Gastrocnemius medialis (tissue), 4 donors: ENCODE measurements at regions not wholly inside any gene's neighbourhood (a gene's known extent, or its start where the extent isn't known, plus 50 kb on each side); places are given as distances from the start of the nearest gene placed in this dataset.

Experiments
- ATAC-seq, 2 donors: fragments of 150-250 bp; one replicate each; pipeline ENCODE4 v1.9.1; 2016
- DNase-seq, 2 donors: peaks; one replicate each; pipeline ENCODE4 v3.0.0-alpha.2; 2019
- H3K27ac ChIP-seq, 4 donors: fragments of 200-600 bp; sonication (generic); 1 replicate in 1 of 4; 2 replicates in 3 of 4; pipeline ENCODE4 v1.5.1; 2016 to 2018; ENCODE audit warnings: mild to moderate bottlenecking in 2 of 4, moderate library complexity in 1 of 4
- H3K27me3 ChIP-seq, 3 donors: fragments of 200-600 bp; sonication (generic) in 2 of 3; 1 replicate in 1 of 3; 2 replicates in 2 of 3; pipeline versions ENCODE4 v1.5.1 to v1.6.0; 2016 to 2019; ENCODE audit warnings: mild to moderate bottlenecking in 1 of 3, moderate library complexity in 1 of 3
- H3K36me3 ChIP-seq, 2 donors: fragments of 200-600 bp; sonication (generic) in 1 of 2; one replicate each; pipeline ENCODE4 v1.5.1; 2017 to 2018
- H3K4me1 ChIP-seq, 2 donors: fragments of 200-600 bp; sonication (generic) in 1 of 2; one replicate each; pipeline ENCODE4 v1.5.1; 2016 to 2017; ENCODE audit warnings: mild to moderate bottlenecking in 2 of 2
- H3K4me3 ChIP-seq, 4 donors: fragments of 200-600 bp; sonication (generic) in 3 of 4; 1 replicate in 1 of 4; 2 replicates in 3 of 4; pipeline ENCODE4 v1.5.1; 2016 to 2019; ENCODE audit warnings: mild to moderate bottlenecking in 2 of 4
- H3K9me3 ChIP-seq, 3 donors: fragments of 200-600 bp; sonication (generic) in 2 of 3; 1 replicate in 1 of 3; 2 replicates in 2 of 3; pipeline ENCODE4 v1.5.1; 2016 to 2019
- CTCF ChIP-seq, 5 experiments: fragments of 450-650 bp in 3 of 5; fragments of 200-600 bp in 2 of 5; sonication (generic) in 2 of 5; IDR thresholded peaks in 4 of 5; conservative IDR thresholded peaks in 1 of 5; 1 replicate in 4 of 5; 2 replicates in 1 of 5; pipeline ENCODE4 v1.5.1; 2016 to 2019; ENCODE audit warnings: antibody characterized with exemption in 5 of 5, mild to moderate bottlenecking in 3 of 5, moderate library complexity in 3 of 5
- POLR2A ChIP-seq, 2 donors: fragments of 450-650 bp; IDR thresholded peaks; one replicate each; pipeline ENCODE4 v1.6.1; 2017; ENCODE audit warnings: antibody characterized with exemption in 2 of 2, mild to moderate bottlenecking in 2 of 2, moderate library complexity in 2 of 2
- in situ Hi-C, 4 donors: fragments of 200-750 bp; cut with MboI; loops; one replicate each; pipeline versions ENCODE4 v1.15.0 to v1.8.0; 2017; ENCODE audit warnings: low sequenced_read_pairs in 4 of 4
- intact Hi-C: fragments of 100-400 bp; cut with DNase I; formaldehyde crosslinking; loops from one replicate; pipeline ENCODE4 v1.15.1; 2023; ENCODE audit warnings: low total_unique reads

- TF ChIP-seq CTCF (IDR thresholded peaks at IDR 0.05 in 4 of 5, conservative IDR thresholded peaks at IDR 0.05 in 1 of 5): no peak
- no peak for TF ChIP-seq POLR2A (IDR thresholded peaks at IDR 0.05)
- H3K27me3 ChIP-seq: peaks cover 0 to 5% (median 3%) of the 10 kb centered on the region in 3 donors
- in situ Hi-C loops: no loop called here
These were observed 103.7 kb upstream of the LHX5 start for GRCh38 chr12:113575386-113575785.

GRCh38 chr12:113573148-113573547 is 101.5 kb upstream of the LHX5 start:
- intact Hi-C loops (no loop called here), in situ Hi-C loops (no loop called here)
- Histone ChIP-seq H3K9me3 (no peaks in the 10 kb centered on the region), H3K27ac (no peak overlapping the region), H3K27me3 (peaks cover 0 to 9% (median 3%) of the 10 kb centered on the region in 3 donors), H3K36me3 (no peaks in the 10 kb centered on the region), H3K4me1 (no peaks in the 10 kb centered on the region), H3K4me3 (no peak overlapping the region)
- DNase-seq (no peak), ATAC-seq (no peak)
- TF ChIP-seq CTCF (IDR thresholded peaks at IDR 0.05 in 4 of 5, conservative IDR thresholded peaks at IDR 0.05 in 1 of 5) (no peak), POLR2A (IDR thresholded peaks at IDR 0.05) (no peak)

More at GRCh38 chr12:113575386-113575785, 103.7 kb upstream of the LHX5 start:
- no peak overlapping the region for H3K4me3 ChIP-seq
- no peak overlapping the region for H3K27ac ChIP-seq
- no peak for DNase-seq
- ATAC-seq: no peak
- intact Hi-C loops: no loop called here
- no peaks in the 10 kb centered on the region for H3K4me1 ChIP-seq
- H3K36me3 ChIP-seq: no peaks in the 10 kb centered on the region
- no peaks in the 10 kb centered on the region for H3K9me3 ChIP-seq

GRCh38 chr12:113571713-113572112 is 100.0 kb upstream of the LHX5 start:
- no peak overlapping the region for H3K27ac ChIP-seq
- H3K9me3 ChIP-seq: no peaks in the 10 kb centered on the region
- peaks cover 0 to 9% (median 3%) of the 10 kb centered on the region in 3 donors for H3K27me3 ChIP-seq
- no peak overlapping the region for H3K4me3 ChIP-seq
- no peaks in the 10 kb centered on the region for H3K36me3 ChIP-seq
- TF ChIP-seq CTCF (IDR thresholded peaks at IDR 0.05 in 4 of 5, conservative IDR thresholded peaks at IDR 0.05 in 1 of 5) (no peak), POLR2A (IDR thresholded peaks at IDR 0.05) (no peak)
- no peak for ATAC-seq
- no peak for DNase-seq
- intact Hi-C loops (no loop called here), in situ Hi-C loops (no loop called here)
- H3K4me1 ChIP-seq: no peaks in the 10 kb centered on the region

- TF ChIP-seq POLR2A (IDR thresholded peaks at IDR 0.05): no peak
- no peak for TF ChIP-seq CTCF (IDR thresholded peaks at IDR 0.05 in 4 of 5, conservative IDR thresholded peaks at IDR 0.05 in 1 of 5)
- in situ Hi-C loops: no loop called here
- no peaks in the 10 kb centered on the region for H3K4me1 ChIP-seq
- intact Hi-C loops: no loop called here
- no peak overlapping the region for H3K4me3 ChIP-seq
- H3K27ac ChIP-seq: no peak overlapping the region
- ATAC-seq (no peak), DNase-seq (no peak)
- no peaks in the 10 kb centered on the region for H3K36me3 ChIP-seq
- H3K27me3 ChIP-seq: peaks cover 0 to 9% (median 3%) of the 10 kb centered on the region in 3 donors
- H3K9me3 ChIP-seq: no peaks in the 10 kb centered on the region
These were observed 98.1 kb upstream of the LHX5 start for GRCh38 chr12:113569806-113570205.

GRCh38 chr12:113568021-113568420 is 96.3 kb upstream of the LHX5 start:
- TF ChIP-seq CTCF (IDR thresholded peaks at IDR 0.05 in 4 of 5, conservative IDR thresholded peaks at IDR 0.05 in 1 of 5): no peak
- TF ChIP-seq POLR2A (IDR thresholded peaks at IDR 0.05): no peak
- Histone ChIP-seq H3K9me3 (no peaks in the 10 kb centered on the region), H3K4me3 (no peak overlapping the region), H3K36me3 (no peaks in the 10 kb centered on the region), H3K27me3 (peaks cover 0 to 9% (median 3%) of the 10 kb centered on the region in 3 donors), H3K27ac (no peak overlapping the region), H3K4me1 (no peaks in the 10 kb centered on the region)
- in situ Hi-C loops: no loop called here
- ATAC-seq (no peak), DNase-seq (no peak)
- intact Hi-C loops: no loop called here
